ENCODE measurements at regions not wholly inside any gene's neighbourhood (a gene's known extent, or its start where the extent isn't known, plus 50 kb on each side); places are given as distances from the start of the nearest gene placed in this dataset.

GRCh38 chr9:82882748-82883147 is 180.2 kb downstream of the RASEF start:
- TF ChIP-seq REST (IDR thresholded peaks at IDR 0.05; ENCODE audit: insufficient read depth in 1 of 2, low read depth in 2 of 2, low read length in 2 of 2) (no peak), TAF1 (IDR thresholded peaks at IDR 0.05; ENCODE audit: borderline replicate concordance, insufficient read depth, low read length) (no peak)

Data from PFSK-1 (cell line).